Gastrocnemius medialis (tissue), 4 donors: ENCODE measurements at regions not wholly inside any gene's neighbourhood (a gene's known extent, or its start where the extent isn't known, plus 50 kb on each side); places are given as distances from the start of the nearest gene placed in this dataset.

Experiments used
- ATAC-seq, 2 donors: fragments of 150-250 bp; one replicate each; pipeline ENCODE4 v1.9.1; 2016
- DNase-seq, 2 donors: peaks; one replicate each; pipeline ENCODE4 v3.0.0-alpha.2; 2019
- H3K27ac ChIP-seq, 4 donors: fragments of 200-600 bp; sonication (generic); 1 replicate in 1 of 4; 2 replicates in 3 of 4; pipeline ENCODE4 v1.5.1; 2016 to 2018; ENCODE audit warnings: mild to moderate bottlenecking in 2 of 4, moderate library complexity in 1 of 4
- H3K27me3 ChIP-seq, 3 donors: fragments of 200-600 bp; sonication (generic) in 2 of 3; 1 replicate in 1 of 3; 2 replicates in 2 of 3; pipeline versions ENCODE4 v1.5.1 to v1.6.0; 2016 to 2019; ENCODE audit warnings: mild to moderate bottlenecking in 1 of 3, moderate library complexity in 1 of 3
- H3K36me3 ChIP-seq, 2 donors: fragments of 200-600 bp; sonication (generic) in 1 of 2; one replicate each; pipeline ENCODE4 v1.5.1; 2017 to 2018
- H3K4me1 ChIP-seq, 2 donors: fragments of 200-600 bp; sonication (generic) in 1 of 2; one replicate each; pipeline ENCODE4 v1.5.1; 2016 to 2017; ENCODE audit warnings: mild to moderate bottlenecking in 2 of 2
- H3K4me3 ChIP-seq, 4 donors: fragments of 200-600 bp; sonication (generic) in 3 of 4; 1 replicate in 1 of 4; 2 replicates in 3 of 4; pipeline ENCODE4 v1.5.1; 2016 to 2019; ENCODE audit warnings: mild to moderate bottlenecking in 2 of 4
- H3K9me3 ChIP-seq, 3 donors: fragments of 200-600 bp; sonication (generic) in 2 of 3; 1 replicate in 1 of 3; 2 replicates in 2 of 3; pipeline ENCODE4 v1.5.1; 2016 to 2019
- CTCF ChIP-seq, 5 experiments: fragments of 450-650 bp in 3 of 5; fragments of 200-600 bp in 2 of 5; sonication (generic) in 2 of 5; IDR thresholded peaks in 4 of 5; conservative IDR thresholded peaks in 1 of 5; 1 replicate in 4 of 5; 2 replicates in 1 of 5; pipeline ENCODE4 v1.5.1; 2016 to 2019; ENCODE audit warnings: antibody characterized with exemption in 5 of 5, mild to moderate bottlenecking in 3 of 5, moderate library complexity in 3 of 5
- POLR2A ChIP-seq, 2 donors: fragments of 450-650 bp; IDR thresholded peaks; one replicate each; pipeline ENCODE4 v1.6.1; 2017; ENCODE audit warnings: antibody characterized with exemption in 2 of 2, mild to moderate bottlenecking in 2 of 2, moderate library complexity in 2 of 2
- in situ Hi-C, 4 donors: fragments of 200-750 bp; cut with MboI; loops; one replicate each; pipeline versions ENCODE4 v1.15.0 to v1.8.0; 2017; ENCODE audit warnings: low sequenced_read_pairs in 4 of 4
- intact Hi-C: fragments of 100-400 bp; cut with DNase I; formaldehyde crosslinking; loops from one replicate; pipeline ENCODE4 v1.15.1; 2023; ENCODE audit warnings: low total_unique reads

GRCh38 chr18:34086370-34086769 lies 138.3 kb downstream of the NOL4 start:
- H3K36me3 ChIP-seq: no peaks in the 10 kb centered on the region
- ATAC-seq: no peak
- no peak overlapping the region for H3K4me3 ChIP-seq
- no peak for TF ChIP-seq POLR2A (IDR thresholded peaks at IDR 0.05)
- TF ChIP-seq CTCF (IDR thresholded peaks at IDR 0.05 in 4 of 5, conservative IDR thresholded peaks at IDR 0.05 in 1 of 5): no peak
- H3K27me3 ChIP-seq: no peaks in the 10 kb centered on the region
- H3K4me1 ChIP-seq: no peaks in the 10 kb centered on the region
- no peaks in the 10 kb centered on the region for H3K9me3 ChIP-seq
- in situ Hi-C loops (no loop called here), intact Hi-C loops (no loop called here)
- no peak for DNase-seq
- no peak overlapping the region for H3K27ac ChIP-seq

- intact Hi-C loops (no loop called here), in situ Hi-C loops (no loop called here)
- H3K4me1 ChIP-seq: no peaks in the 10 kb centered on the region
- no peaks in the 10 kb centered on the region for H3K27me3 ChIP-seq
- DNase-seq (no peak), ATAC-seq (no peak)
- no peaks in the 10 kb centered on the region for H3K9me3 ChIP-seq
- no peak overlapping the region for H3K4me3 ChIP-seq
- H3K27ac ChIP-seq: no peak overlapping the region
- H3K36me3 ChIP-seq: no peaks in the 10 kb centered on the region
- no peak for TF ChIP-seq CTCF (IDR thresholded peaks at IDR 0.05 in 4 of 5, conservative IDR thresholded peaks at IDR 0.05 in 1 of 5)
- TF ChIP-seq POLR2A (IDR thresholded peaks at IDR 0.05): no peak
Observed at GRCh38 chr18:34085140-34085739, 139.5 kb downstream of the NOL4 start.

- no peaks in the 10 kb centered on the region for H3K36me3 ChIP-seq
- TF ChIP-seq POLR2A (IDR thresholded peaks at IDR 0.05): no peak
- no peak for TF ChIP-seq CTCF (IDR thresholded peaks at IDR 0.05 in 4 of 5, conservative IDR thresholded peaks at IDR 0.05 in 1 of 5)
- no peak overlapping the region for H3K27ac ChIP-seq
- ATAC-seq (no peak), DNase-seq (no peak)
- intact Hi-C loops (no loop called here), in situ Hi-C loops (no loop called here)
- H3K4me1 ChIP-seq: no peaks in the 10 kb centered on the region
- no peaks in the 10 kb centered on the region for H3K27me3 ChIP-seq
- H3K4me3 ChIP-seq: no peak overlapping the region
- no peaks in the 10 kb centered on the region for H3K9me3 ChIP-seq
Observed at GRCh38 chr18:34084635-34085034, 140.1 kb downstream of the NOL4 start.

GRCh38 chr18:34083910-34084535 lies 140.7 kb downstream of the NOL4 start:
- intact Hi-C loops: no loop called here
- TF ChIP-seq POLR2A (IDR thresholded peaks at IDR 0.05) (no peak), CTCF (IDR thresholded peaks at IDR 0.05 in 4 of 5, conservative IDR thresholded peaks at IDR 0.05 in 1 of 5) (no peak)
- no peaks in the 10 kb centered on the region for H3K36me3 ChIP-seq
- no peaks in the 10 kb centered on the region for H3K4me1 ChIP-seq
- H3K27me3 ChIP-seq: no peaks in the 10 kb centered on the region
- H3K9me3 ChIP-seq: no peaks in the 10 kb centered on the region
- H3K4me3 ChIP-seq: no peak overlapping the region
- ATAC-seq (no peak), DNase-seq (no peak)
- no peak overlapping the region for H3K27ac ChIP-seq
- in situ Hi-C loops: no loop called here

DNA sequence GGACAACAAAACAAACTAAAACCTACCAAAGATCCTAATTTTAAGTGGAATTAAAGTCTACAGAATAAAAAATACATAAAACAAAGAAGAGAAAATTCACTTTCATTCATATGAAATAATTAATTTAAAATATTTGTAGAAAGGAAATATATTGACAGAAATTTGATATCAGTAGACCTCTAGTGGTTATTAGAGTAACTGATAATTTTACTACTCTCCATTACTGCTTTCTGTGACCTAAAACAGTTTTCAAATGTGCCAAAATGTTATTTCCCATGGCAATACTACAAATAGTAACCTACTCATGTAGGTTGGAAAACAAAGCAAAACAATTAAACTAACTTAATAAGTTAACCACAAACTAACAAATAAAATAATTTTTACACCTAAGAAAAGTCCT lies 147.1 kb downstream of the NOL4 start:
- no peak for ATAC-seq
- intact Hi-C loops (no loop called here), in situ Hi-C loops (no loop called here)
- DNase-seq: no peak
- Histone ChIP-seq H3K27ac (no peak overlapping the region), H3K27me3 (no peaks in the 10 kb centered on the region), H3K4me1 (no peaks in the 10 kb centered on the region), H3K9me3 (no peaks in the 10 kb centered on the region), H3K4me3 (no peak overlapping the region), H3K36me3 (no peaks in the 10 kb centered on the region)
- no peak for TF ChIP-seq POLR2A (IDR thresholded peaks at IDR 0.05)
- no peak for TF ChIP-seq CTCF (IDR thresholded peaks at IDR 0.05 in 4 of 5, conservative IDR thresholded peaks at IDR 0.05 in 1 of 5)
